Kidney (tissue), 13 donors: ENCODE measurements at regions not wholly inside any gene's neighbourhood (a gene's known extent, or its start where the extent isn't known, plus 50 kb on each side); places are given as distances from the start of the nearest gene placed in this dataset.

Experiments
- DNase-seq, 5 donors: peaks; one replicate each; pipeline ENCODE4 v3.0.0-alpha.2; 2013 to 2020
- FAIRE-seq: peaks from 2 replicates; lab custom pipeline; 2012; peaks lifted over from hg19 to GRCh38; lab: Jason Lieb, UNC
- H3K27ac ChIP-seq, 2 donors: one replicate each; pipeline ENCODE4 v1.7.0; 2013; ENCODE audit warnings: low read depth in 2 of 2, low read length in 2 of 2, inconsistent platforms in 1 of 2
- H3K27me3 ChIP-seq: one replicate; pipeline ENCODE4 v1.7.1; 2013; ENCODE audit warnings: low read length, inconsistent platforms; ENCODE audit not compliant: control insufficient read depth, insufficient read depth
- H3K36me3 ChIP-seq, 3 donors: one replicate each; pipeline versions ENCODE4 v1.7.0 to v1.7.1; 2013; ENCODE audit warnings: low read length in 3 of 3, control low read depth in 1 of 3, inconsistent platforms in 1 of 3; ENCODE audit not compliant: insufficient read depth in 3 of 3, control insufficient read depth in 2 of 3
- H3K4me1 ChIP-seq, 3 donors: one replicate each; pipeline versions ENCODE4 v1.7.0 to v1.7.1; 2013; ENCODE audit warnings: low read length in 3 of 3, inconsistent platforms in 1 of 3, low read depth in 1 of 3; ENCODE audit not compliant: control insufficient read depth in 2 of 3, insufficient read depth in 2 of 3
- H3K4me3 ChIP-seq, 3 donors: one replicate each; pipeline versions ENCODE4 v1.7.0 to v1.8.1; 2013; ENCODE audit warnings: low read length in 3 of 3, control low read depth in 1 of 3, inconsistent platforms in 1 of 3
- H3K9ac ChIP-seq, 3 donors: one replicate each; pipeline versions ENCODE4 v1.7.0 to v1.7.1; 2013; ENCODE audit warnings: low read length in 3 of 3, control low read depth in 1 of 3, inconsistent platforms in 1 of 3
- H3K9me3 ChIP-seq, 3 donors: one replicate each; pipeline versions ENCODE4 v1.7.0 to v1.7.1; 2013; ENCODE audit warnings: low read length in 3 of 3, control low read depth in 1 of 3, inconsistent platforms in 1 of 3; ENCODE audit not compliant: control insufficient read depth in 2 of 3, insufficient read depth in 1 of 3
- intact Hi-C: fragments of 100-400 bp; cut with DNase I; formaldehyde crosslinking; loops from one replicate; pipeline ENCODE4 v1.11.1; 2022
- TF ChIP-seq, protein P1 (sequence below): IDR thresholded peaks from 3 replicates; pipeline ENCODE4 v1.5.1; 2012; ENCODE audit warnings: mild to moderate bottlenecking, moderate library complexity, borderline replicate concordance; ENCODE audit not compliant: insufficient read depth; ENCODE audit errors: extremely low read depth
- donor health status: control.
- donor health status: control.
- donor health status: control.
- donor health status: control.
- donor health status: control.
- donor health status: DM: yes; HTN: yes; CAD: no.
- donor health status: Normal renal cell carcinoma (clear cell type).

DNA sequence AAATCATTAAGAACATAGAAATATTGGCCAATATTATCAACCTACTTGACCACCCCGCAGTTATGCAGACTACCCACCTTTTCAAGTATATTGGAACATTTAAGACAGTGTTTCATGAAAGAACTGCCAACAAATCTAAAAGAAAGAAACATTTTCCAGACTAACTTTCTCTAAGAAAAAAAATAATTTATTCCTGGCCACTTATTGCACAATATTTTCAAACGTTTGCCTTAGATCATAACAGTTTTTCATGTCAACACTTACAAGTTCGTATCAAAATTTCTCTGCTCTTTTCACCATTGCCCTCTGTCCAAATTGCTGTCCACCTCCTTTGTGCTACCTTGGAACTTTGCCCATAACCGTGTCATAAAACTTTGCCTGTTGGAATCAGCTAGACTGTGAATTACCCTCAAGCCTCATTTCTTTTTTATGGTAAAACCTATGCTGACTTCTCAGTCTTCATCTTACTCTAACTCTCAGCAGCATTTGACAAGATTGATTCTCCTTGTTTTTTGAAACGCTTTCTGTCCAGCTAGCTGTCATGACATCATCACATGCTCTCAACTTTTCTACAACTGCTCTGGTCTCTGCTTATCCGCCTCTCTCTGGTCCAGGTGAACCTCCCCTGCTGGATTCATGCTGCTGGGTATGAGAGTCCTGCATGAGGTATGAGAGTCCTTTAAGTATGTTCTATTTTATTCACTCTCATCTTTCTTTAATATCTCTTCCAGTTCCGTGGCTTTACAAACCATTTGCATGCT, 92.8 kb upstream of the CHRM3 start:
- no peak overlapping the region for H3K9ac ChIP-seq
- H3K36me3 ChIP-seq = no peaks in the 10 kb centered on the region
- no peaks in the 10 kb centered on the region for H3K9me3 ChIP-seq
- no peaks in the 10 kb centered on the region for H3K27me3 ChIP-seq
- no peak overlapping the region for H3K27ac ChIP-seq
- H3K4me3 ChIP-seq = no peak overlapping the region
- TF ChIP-seq, protein P1, sequence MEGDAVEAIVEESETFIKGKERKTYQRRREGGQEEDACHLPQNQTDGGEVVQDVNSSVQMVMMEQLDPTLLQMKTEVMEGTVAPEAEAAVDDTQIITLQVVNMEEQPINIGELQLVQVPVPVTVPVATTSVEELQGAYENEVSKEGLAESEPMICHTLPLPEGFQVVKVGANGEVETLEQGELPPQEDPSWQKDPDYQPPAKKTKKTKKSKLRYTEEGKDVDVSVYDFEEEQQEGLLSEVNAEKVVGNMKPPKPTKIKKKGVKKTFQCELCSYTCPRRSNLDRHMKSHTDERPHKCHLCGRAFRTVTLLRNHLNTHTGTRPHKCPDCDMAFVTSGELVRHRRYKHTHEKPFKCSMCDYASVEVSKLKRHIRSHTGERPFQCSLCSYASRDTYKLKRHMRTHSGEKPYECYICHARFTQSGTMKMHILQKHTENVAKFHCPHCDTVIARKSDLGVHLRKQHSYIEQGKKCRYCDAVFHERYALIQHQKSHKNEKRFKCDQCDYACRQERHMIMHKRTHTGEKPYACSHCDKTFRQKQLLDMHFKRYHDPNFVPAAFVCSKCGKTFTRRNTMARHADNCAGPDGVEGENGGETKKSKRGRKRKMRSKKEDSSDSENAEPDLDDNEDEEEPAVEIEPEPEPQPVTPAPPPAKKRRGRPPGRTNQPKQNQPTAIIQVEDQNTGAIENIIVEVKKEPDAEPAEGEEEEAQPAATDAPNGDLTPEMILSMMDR = no peak
- no peaks in the 10 kb centered on the region for H3K4me1 ChIP-seq
- FAIRE-seq (no peak), DNase-seq (peak in 1 of 5 donors; percentile 16)
- intact Hi-C loops = no loop called here

GRCh38 chr1:239288820-239289554, 97.4 kb upstream of the CHRM3 start:
- FAIRE-seq (no peak), DNase-seq (no peak)
- no peaks in the 10 kb centered on the region for H3K9me3 ChIP-seq
- H3K9ac ChIP-seq = no peak overlapping the region
- intact Hi-C loops = no loop called here
- TF ChIP-seq, protein P1 = no peak
- no peaks in the 10 kb centered on the region for H3K36me3 ChIP-seq
- H3K27me3 ChIP-seq = no peaks in the 10 kb centered on the region
- H3K4me3 ChIP-seq = no peak overlapping the region
- no peaks in the 10 kb centered on the region for H3K4me1 ChIP-seq
- no peak overlapping the region for H3K27ac ChIP-seq

- Histone ChIP-seq H3K4me3 (no peak overlapping the region), H3K9ac (no peak overlapping the region), H3K27me3 (no peaks in the 10 kb centered on the region), H3K27ac (no peak overlapping the region), H3K9me3 (no peaks in the 10 kb centered on the region), H3K36me3 (no peaks in the 10 kb centered on the region), H3K4me1 (no peaks in the 10 kb centered on the region)
- FAIRE-seq (no peak), DNase-seq (no peak)
- TF ChIP-seq, protein P1 = no peak
- intact Hi-C loops = no loop called here
Measured at GRCh38 chr1:239287296-239287695, 99.1 kb upstream of the CHRM3 start.
